Neural cell (in vitro differentiated cells): ENCODE measurements at regions not wholly inside any gene's neighbourhood (a gene's known extent, or its start where the extent isn't known, plus 50 kb on each side); places are given as distances from the start of the nearest gene placed in this dataset.

ENCODE experiments used
- CTCF ChIP-seq: fragments of 450-650 bp; IDR thresholded peaks from 2 replicates; pipeline ENCODE4 v1.5.1; 2014; ENCODE audit warnings: antibody characterized with exemption, mild to moderate bottlenecking, moderate library complexity; ENCODE audit not compliant: poor library complexity, severe bottlenecking
- EP300 ChIP-seq: fragments of 450-650 bp; conservative IDR thresholded peaks from 2 replicates; pipeline ENCODE4 v1.6.1; 2014; ENCODE audit warnings: antibody characterized with exemption, mild to moderate bottlenecking, moderate library complexity; ENCODE audit not compliant: poor library complexity, severe bottlenecking
- EZH2 ChIP-seq: fragments of 200-600, 300-800 bp; shearing (Covaris generic), sonication (generic); IDR thresholded peaks from 2 replicates; pipeline ENCODE4 v1.6.1; 2014; ENCODE audit warnings: antibody characterized with exemption, low read length, borderline replicate concordance, mild to moderate bottlenecking; ENCODE audit not compliant: insufficient read depth, poor library complexity, severe bottlenecking
- POLR2AphosphoS5 ChIP-seq: IDR thresholded peaks from 2 replicates; pipeline ENCODE4 v1.6.1; 2012
- RAD21 ChIP-seq: fragments of 450-650 bp; conservative IDR thresholded peaks from 2 replicates; pipeline ENCODE4 v1.6.1; 2014; ENCODE audit warnings: antibody characterized with exemption, mild to moderate bottlenecking, moderate library complexity
- SMC3 ChIP-seq: fragments of 450-650 bp; conservative IDR thresholded peaks from 2 replicates; pipeline ENCODE4 v1.6.1; 2014; ENCODE audit warnings: antibody characterized with exemption, mild to moderate bottlenecking, moderate library complexity; ENCODE audit not compliant: poor library complexity
- TF ChIP-seq, protein P1 (sequence below): IDR thresholded peaks from 2 replicates; pipeline ENCODE4 v1.6.1; 2012; ENCODE audit warnings: borderline replicate concordance

DNA sequence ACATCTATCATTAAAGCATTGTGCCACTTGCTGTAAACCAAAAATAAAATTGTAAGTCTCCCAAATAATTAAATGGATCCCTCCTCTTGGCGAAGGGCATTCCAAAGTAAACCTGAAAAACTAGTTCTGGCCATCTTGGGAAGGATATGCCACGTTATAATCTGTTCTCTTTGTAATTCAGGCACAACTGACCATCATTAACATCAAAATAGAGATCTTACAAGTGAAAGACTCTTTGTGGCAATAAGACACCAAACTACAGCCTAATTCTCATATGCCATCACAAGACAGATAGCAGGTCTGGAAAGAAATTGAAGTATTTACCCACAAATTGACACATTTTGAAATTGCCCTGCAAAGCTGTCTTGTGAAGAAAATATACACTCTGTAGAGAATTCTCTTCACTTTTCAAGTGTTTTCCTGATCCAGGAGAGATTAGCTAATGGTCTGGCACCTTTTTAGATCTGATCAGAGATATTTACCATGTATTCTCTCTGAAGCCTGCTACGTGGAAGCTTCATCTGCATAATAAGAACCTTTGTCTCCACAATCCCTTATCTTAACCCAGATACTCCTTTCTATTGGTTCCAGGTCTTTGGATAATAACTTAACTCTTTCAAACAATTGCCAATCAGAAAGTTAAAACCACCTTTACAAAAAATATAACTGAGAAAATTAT is 630.4 kb upstream of the CCDC179 start:
- TF ChIP-seq SMC3 (no peak), EZH2 (no peak), EP300 (no peak), RAD21 (no peak), POLR2AphosphoS5 (no peak), CTCF (no peak)
- TF ChIP-seq, protein P1, sequence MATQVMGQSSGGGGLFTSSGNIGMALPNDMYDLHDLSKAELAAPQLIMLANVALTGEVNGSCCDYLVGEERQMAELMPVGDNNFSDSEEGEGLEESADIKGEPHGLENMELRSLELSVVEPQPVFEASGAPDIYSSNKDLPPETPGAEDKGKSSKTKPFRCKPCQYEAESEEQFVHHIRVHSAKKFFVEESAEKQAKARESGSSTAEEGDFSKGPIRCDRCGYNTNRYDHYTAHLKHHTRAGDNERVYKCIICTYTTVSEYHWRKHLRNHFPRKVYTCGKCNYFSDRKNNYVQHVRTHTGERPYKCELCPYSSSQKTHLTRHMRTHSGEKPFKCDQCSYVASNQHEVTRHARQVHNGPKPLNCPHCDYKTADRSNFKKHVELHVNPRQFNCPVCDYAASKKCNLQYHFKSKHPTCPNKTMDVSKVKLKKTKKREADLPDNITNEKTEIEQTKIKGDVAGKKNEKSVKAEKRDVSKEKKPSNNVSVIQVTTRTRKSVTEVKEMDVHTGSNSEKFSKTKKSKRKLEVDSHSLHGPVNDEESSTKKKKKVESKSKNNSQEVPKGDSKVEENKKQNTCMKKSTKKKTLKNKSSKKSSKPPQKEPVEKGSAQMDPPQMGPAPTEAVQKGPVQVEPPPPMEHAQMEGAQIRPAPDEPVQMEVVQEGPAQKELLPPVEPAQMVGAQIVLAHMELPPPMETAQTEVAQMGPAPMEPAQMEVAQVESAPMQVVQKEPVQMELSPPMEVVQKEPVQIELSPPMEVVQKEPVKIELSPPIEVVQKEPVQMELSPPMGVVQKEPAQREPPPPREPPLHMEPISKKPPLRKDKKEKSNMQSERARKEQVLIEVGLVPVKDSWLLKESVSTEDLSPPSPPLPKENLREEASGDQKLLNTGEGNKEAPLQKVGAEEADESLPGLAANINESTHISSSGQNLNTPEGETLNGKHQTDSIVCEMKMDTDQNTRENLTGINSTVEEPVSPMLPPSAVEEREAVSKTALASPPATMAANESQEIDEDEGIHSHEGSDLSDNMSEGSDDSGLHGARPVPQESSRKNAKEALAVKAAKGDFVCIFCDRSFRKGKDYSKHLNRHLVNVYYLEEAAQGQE: no peak
